ENCODE measurements at regions not wholly inside any gene's neighbourhood (a gene's known extent, or its start where the extent isn't known, plus 50 kb on each side); places are given as distances from the start of the nearest gene placed in this dataset.

DNA sequence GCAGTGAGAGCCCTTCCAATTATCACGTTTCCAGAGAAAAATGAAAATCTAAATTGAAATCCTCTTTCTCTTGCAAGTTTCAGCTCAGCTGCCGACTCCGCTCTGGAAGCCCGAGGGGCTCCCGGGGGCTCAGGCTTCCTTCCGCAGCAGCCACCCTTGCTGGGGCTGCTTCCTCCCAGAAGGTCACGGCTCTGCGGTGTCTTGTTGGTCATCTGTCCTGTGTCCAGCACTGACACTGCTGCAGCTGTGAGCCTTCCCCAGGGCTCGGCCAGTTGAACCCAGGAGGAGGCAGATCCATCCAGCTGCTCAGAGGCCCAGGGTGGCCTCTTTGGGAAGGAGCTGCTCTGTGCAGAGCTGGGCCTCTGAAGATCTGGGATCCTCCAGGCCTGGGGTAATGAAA lies 1337.2 kb downstream of the TBC1D22A start:
- DNase-seq (ENCODE audit: low spot score in 2 of 2), result no peak
- in situ Hi-C loops (cut with MboI; ENCODE audit: low sequenced_read_pairs), result no loop called here
- H3K27me3 ChIP-seq (ENCODE audit: low read depth), result no peaks in the 10 kb centered on the region

DNA sequence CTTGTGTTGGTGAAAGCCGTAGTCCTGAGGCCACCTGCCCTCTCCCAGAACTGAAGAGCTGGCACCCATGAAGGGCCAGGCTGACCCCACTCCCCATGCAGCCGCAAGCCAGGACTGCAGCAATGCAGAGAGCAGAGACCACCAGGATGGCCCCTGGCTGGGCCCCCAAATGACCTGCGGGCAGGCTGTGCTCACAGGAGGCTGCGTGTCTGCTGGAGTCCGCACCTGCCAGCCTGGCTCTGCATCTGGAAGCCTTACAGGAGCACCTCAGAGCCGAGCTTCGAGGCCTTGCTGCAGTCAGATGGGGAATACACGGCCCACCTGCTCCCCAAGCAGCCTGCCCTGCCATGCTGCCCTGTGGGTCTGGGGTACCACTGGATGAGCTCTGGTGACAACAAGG lies 1336.8 kb downstream of the TBC1D22A start:
- Histone ChIP-seq H3K9me3 (no peaks in the 10 kb centered on the region), H3K27me3 (ENCODE audit: low read depth) (no peaks in the 10 kb centered on the region), H3K4me3 (no peak overlapping the region), H3K4me1 (no peaks in the 10 kb centered on the region), H3K36me3 (replicated peaks) (no peaks in the 10 kb centered on the region)
- in situ Hi-C loops (cut with MboI; ENCODE audit: low sequenced_read_pairs), result no loop called here
- DNase-seq (ENCODE audit: low spot score in 2 of 2), result no peak

More for the DNA sequence above, 1337.2 kb downstream of the TBC1D22A start:
- Histone ChIP-seq H3K9me3 (no peaks in the 10 kb centered on the region), H3K4me3 (no peak overlapping the region), H3K36me3 (replicated peaks) (no peaks in the 10 kb centered on the region), H3K4me1 (no peaks in the 10 kb centered on the region)

GRCh38 chr22:48098921-48099245 lies 1336.4 kb downstream of the TBC1D22A start:
- in situ Hi-C loops (cut with MboI; ENCODE audit: low sequenced_read_pairs), result no loop called here
- H3K36me3 ChIP-seq (replicated peaks), result no peaks in the 10 kb centered on the region
- H3K4me3 ChIP-seq, result no peak overlapping the region
- no peaks in the 10 kb centered on the region for H3K4me1 ChIP-seq
- H3K27me3 ChIP-seq (ENCODE audit: low read depth), result no peaks in the 10 kb centered on the region
- H3K9me3 ChIP-seq, result no peaks in the 10 kb centered on the region
- no peak for DNase-seq (ENCODE audit: low spot score in 2 of 2)

GRCh38 chr22:48098243-48098920 lies 1335.9 kb downstream of the TBC1D22A start:
- in situ Hi-C loops (cut with MboI; ENCODE audit: low sequenced_read_pairs), result no loop called here
- no peak for DNase-seq (ENCODE audit: low spot score in 2 of 2)
- no peaks in the 10 kb centered on the region for H3K9me3 ChIP-seq
- no peaks in the 10 kb centered on the region for H3K27me3 ChIP-seq (ENCODE audit: low read depth)
- H3K4me1 ChIP-seq, result no peaks in the 10 kb centered on the region
- H3K36me3 ChIP-seq (replicated peaks), result no peaks in the 10 kb centered on the region
- H3K4me3 ChIP-seq, result no peak overlapping the region

GRCh38 chr22:48097723-48098122 lies 1335.3 kb downstream of the TBC1D22A start:
- DNase-seq (ENCODE audit: low spot score in 2 of 2), result no peak
- Histone ChIP-seq H3K4me3 (no peak overlapping the region), H3K4me1 (no peaks in the 10 kb centered on the region), H3K9me3 (no peaks in the 10 kb centered on the region), H3K36me3 (replicated peaks) (no peaks in the 10 kb centered on the region), H3K27me3 (ENCODE audit: low read depth) (no peaks in the 10 kb centered on the region)
- in situ Hi-C loops (cut with MboI; ENCODE audit: low sequenced_read_pairs), result no loop called here

DNA sequence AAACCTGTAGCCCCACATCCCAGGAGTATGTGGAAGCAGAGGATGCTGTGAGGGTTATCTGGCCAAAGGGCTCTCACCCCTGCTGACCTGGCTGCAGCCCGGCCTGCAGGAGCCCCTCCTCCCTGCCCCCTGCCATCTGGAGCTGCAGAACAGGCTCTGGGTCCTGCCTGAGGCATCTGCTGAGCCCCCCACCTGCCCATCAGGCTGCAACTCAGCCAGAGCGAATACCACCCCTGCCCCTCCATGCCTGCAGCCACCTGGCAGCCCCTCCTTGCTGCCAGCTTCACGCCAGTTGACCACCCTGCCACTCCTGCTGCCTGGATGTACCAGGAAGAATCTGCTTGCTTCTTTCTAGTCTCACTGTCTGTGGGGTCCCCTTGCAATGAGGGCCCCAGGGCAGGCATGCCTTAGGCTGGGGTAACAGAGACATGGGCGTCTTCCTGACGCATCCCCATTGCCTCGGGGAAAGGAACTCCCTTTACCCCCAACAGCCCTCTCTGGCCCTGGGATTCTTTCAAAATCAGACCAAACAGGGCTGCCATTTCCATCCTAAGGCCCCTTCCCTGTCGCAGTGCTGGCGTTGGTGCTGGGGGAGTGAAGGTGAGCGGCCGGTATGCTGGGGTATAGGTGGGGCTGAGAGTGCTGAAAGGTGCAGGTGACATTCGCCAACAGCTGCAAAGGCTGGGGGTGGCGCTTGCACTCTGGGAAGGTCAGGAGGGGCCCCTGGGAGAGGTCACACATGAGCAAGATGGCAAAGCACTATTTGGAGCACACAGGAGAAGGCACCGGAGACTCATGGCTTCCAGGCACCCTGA lies 1334.6 kb downstream of the TBC1D22A start:
- in situ Hi-C loops (cut with MboI; ENCODE audit: low sequenced_read_pairs), result no loop called here
- Histone ChIP-seq H3K9me3 (no peaks in the 10 kb centered on the region), H3K4me1 (no peaks in the 10 kb centered on the region)

GRCh38 chr22:48096411-48096810 lies 1334.0 kb downstream of the TBC1D22A start:
- H3K27me3 ChIP-seq (ENCODE audit: low read depth), result no peaks in the 10 kb centered on the region
- no peak for DNase-seq (ENCODE audit: low spot score in 2 of 2)
- H3K9me3 ChIP-seq, result no peaks in the 10 kb centered on the region
- in situ Hi-C loops (cut with MboI; ENCODE audit: low sequenced_read_pairs), result no loop called here
- no peaks in the 10 kb centered on the region for H3K4me1 ChIP-seq
- no peak overlapping the region for H3K4me3 ChIP-seq
- no peaks in the 10 kb centered on the region for H3K36me3 ChIP-seq (replicated peaks)

More for the DNA sequence above, 1334.6 kb downstream of the TBC1D22A start:
- Histone ChIP-seq H3K4me3 (no peak overlapping the region), H3K36me3 (replicated peaks) (no peaks in the 10 kb centered on the region), H3K27me3 (ENCODE audit: low read depth) (no peaks in the 10 kb centered on the region)
- DNase-seq (ENCODE audit: low spot score in 2 of 2), result no peak

DNA sequence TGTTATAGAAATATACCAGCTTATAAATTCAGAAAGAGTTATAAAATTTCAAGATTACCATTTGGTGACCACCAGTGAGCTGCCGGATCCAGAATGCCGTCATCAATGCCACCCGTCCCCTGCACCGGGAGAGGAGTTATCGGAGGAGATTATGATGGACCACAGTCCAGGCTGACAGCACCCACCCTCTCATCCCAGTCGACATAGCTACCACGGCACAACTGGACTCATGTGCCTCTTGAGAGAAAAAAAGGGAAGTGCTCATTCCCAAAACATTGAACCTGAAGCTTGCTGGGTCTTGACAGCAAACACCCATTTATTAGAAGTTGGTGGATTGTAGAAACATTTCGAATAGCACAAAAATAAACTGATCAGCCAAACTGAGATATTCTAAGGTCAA lies 1331.5 kb downstream of the TBC1D22A start:
- Histone ChIP-seq H3K4me1 (no peaks in the 10 kb centered on the region), H3K9me3 (no peaks in the 10 kb centered on the region), H3K27me3 (ENCODE audit: low read depth) (no peaks in the 10 kb centered on the region), H3K4me3 (no peak overlapping the region), H3K36me3 (replicated peaks) (no peaks in the 10 kb centered on the region)
- DNase-seq (ENCODE audit: low spot score in 2 of 2), result no peak
- in situ Hi-C loops (cut with MboI; ENCODE audit: low sequenced_read_pairs), result no loop called here

DNA sequence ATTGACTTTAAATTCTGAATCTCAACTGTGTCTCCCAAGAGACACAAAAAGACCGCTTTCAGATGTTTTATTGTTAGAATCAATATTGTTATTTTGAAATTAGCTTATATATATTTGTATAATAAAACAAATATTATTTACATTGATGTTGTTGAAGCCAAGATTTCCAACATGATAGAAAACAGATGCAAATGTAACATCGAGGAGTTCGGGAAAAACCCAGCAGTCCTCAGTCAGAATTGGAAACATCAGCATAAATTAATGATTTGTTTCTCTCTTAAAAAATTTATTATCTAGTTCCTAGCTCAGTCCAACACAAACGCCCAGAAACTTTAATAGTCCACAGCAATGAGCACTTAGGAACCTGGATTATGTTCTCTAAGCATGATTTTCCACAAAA lies 1330.4 kb downstream of the TBC1D22A start:
- Histone ChIP-seq H3K9me3 (no peaks in the 10 kb centered on the region), H3K4me1 (no peaks in the 10 kb centered on the region), H3K27me3 (ENCODE audit: low read depth) (no peaks in the 10 kb centered on the region), H3K4me3 (no peak overlapping the region), H3K36me3 (replicated peaks) (no peaks in the 10 kb centered on the region)
- no peak for DNase-seq (ENCODE audit: low spot score in 2 of 2)
- in situ Hi-C loops (cut with MboI; ENCODE audit: low sequenced_read_pairs), result no loop called here

DNA sequence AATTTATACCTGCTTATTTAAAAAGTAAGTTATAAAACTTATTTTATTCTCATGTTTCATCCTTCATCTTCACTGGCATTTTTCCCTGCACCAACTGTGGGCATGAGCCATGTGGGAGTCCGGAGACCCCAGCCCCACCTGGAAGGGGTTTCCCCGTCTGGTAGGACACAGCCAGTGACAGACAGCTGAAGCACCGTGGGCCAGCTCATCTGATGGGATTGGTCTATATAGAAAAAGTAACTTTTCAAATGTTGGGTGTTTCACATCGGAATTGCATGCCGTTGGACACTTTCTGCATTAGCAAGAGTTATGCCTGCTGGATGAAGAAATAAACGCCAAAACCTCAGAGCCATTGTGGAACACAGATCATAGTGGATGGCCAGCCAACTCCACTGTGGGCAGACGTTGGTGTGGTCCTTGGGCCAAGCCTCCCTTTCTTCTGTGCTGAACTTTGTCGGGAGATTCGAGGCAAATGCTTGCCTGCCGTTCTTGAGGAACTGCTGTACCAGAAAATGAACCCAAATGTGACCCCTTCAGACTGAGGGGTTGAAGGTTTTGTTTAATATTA lies 1329.3 kb downstream of the TBC1D22A start:
- H3K9me3 ChIP-seq, result no peaks in the 10 kb centered on the region
- H3K4me3 ChIP-seq, result no peak overlapping the region
- H3K4me1 ChIP-seq, result no peaks in the 10 kb centered on the region
- no peaks in the 10 kb centered on the region for H3K27me3 ChIP-seq (ENCODE audit: low read depth)
- no peaks in the 10 kb centered on the region for H3K36me3 ChIP-seq (replicated peaks)
- no peak for DNase-seq (ENCODE audit: low spot score in 2 of 2)
- in situ Hi-C loops (cut with MboI; ENCODE audit: low sequenced_read_pairs), result no loop called here

DNA sequence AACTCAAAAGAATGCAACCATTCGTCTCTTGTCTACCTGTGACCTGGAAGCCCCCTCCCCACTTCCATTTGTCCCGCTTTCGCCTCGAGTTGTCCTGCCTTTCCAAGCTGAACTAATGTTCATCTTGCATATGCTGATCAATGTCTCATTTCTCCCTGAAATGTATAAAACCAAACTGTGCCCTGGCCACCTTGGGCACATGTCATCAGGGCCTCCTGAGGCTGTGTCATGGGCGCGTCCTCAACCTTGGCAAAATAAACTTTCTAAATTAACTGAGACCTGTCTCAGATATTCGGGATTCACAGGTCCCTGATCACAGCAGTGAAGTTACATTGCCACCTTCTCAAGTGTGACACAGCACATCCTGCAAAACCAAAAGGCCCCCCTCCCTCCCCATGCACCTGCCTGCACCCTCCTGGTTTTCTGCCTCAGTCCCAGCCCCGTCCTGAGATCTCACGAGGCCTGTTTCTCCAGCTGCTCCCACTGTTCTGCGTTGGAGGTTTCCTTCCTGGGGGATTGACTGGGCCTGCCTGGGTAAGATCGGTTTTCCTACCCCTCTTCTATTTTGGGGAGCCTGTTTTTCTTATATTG lies 1328.7 kb downstream of the TBC1D22A start:
- Histone ChIP-seq H3K9me3 (no peaks in the 10 kb centered on the region), H3K36me3 (replicated peaks) (no peaks in the 10 kb centered on the region), H3K4me3 (no peak overlapping the region), H3K4me1 (no peaks in the 10 kb centered on the region), H3K27me3 (ENCODE audit: low read depth) (no peaks in the 10 kb centered on the region)
- no peak for DNase-seq (ENCODE audit: low spot score in 2 of 2)
- in situ Hi-C loops (cut with MboI; ENCODE audit: low sequenced_read_pairs), result no loop called here

DNA sequence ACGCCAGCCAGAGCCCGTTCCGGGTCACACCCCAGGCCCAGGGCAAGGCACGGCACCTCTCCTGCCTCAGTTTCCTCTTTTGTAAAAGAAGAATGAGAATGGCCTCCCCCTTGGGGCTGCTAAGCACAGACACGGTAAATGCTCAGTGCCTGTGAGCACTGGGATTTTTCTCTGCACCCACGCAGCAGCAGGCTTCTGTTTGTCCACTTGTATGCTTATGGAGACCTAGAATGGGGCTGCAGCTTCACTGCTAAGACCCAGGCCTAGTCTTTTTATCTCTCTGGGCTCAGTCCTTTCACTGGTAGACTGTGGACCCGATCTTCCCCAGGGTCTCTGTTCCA lies 1327.9 kb downstream of the TBC1D22A start:
- Histone ChIP-seq H3K27me3 (ENCODE audit: low read depth) (no peaks in the 10 kb centered on the region), H3K36me3 (replicated peaks) (no peaks in the 10 kb centered on the region), H3K9me3 (no peaks in the 10 kb centered on the region), H3K4me3 (no peak overlapping the region), H3K4me1 (no peaks in the 10 kb centered on the region)
- in situ Hi-C loops (cut with MboI; ENCODE audit: low sequenced_read_pairs), result no loop called here
- no peak for DNase-seq (ENCODE audit: low spot score in 2 of 2)

DNA sequence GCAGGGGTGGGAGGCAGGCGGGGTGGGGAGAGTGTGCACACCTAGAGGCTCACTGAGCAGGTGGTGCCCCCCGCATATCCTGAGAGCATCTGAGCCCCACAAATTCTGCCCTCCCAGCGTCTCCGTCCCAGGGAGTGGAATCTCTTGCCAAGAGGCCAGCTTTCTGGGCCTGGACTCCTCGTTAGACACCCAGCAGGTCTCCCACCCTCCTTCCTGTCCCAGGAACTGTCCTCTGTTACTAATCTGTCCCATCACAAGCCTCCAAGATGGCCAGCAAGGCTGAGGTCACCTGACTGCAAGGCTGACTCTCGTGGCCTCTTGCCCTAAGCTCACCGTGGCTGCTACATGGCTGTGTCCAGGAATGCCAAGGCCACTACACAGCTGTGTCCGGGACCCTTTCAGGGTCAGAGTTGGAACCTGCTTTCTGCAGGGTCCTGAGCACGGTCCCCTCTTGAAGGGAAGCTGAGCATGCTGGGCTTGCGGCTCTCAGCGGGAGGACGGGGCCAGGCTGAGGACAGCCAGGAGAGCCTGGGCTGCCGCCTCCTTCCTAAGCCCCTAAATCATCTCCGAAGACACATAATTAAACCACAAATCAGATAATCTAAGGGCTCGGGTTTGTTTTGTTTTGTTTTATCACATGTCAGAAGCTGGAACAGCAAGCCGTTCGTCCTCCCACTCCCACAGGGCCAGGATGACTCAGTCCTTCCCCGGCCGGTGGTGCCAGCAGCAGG lies 1327.3 kb downstream of the TBC1D22A start:
- no peaks in the 10 kb centered on the region for H3K36me3 ChIP-seq (replicated peaks)
- H3K4me1 ChIP-seq, result no peaks in the 10 kb centered on the region
- in situ Hi-C loops (cut with MboI; ENCODE audit: low sequenced_read_pairs), result no loop called here
- no peak for DNase-seq (ENCODE audit: low spot score in 2 of 2)
- no peaks in the 10 kb centered on the region for H3K9me3 ChIP-seq
- no peaks in the 10 kb centered on the region for H3K27me3 ChIP-seq (ENCODE audit: low read depth)
- H3K4me3 ChIP-seq, result no peak overlapping the region
